H1 (cell line): ENCODE measurements at regions not wholly inside any gene's neighbourhood (a gene's known extent, or its start where the extent isn't known, plus 50 kb on each side); places are given as distances from the start of the nearest gene placed in this dataset.

Experiments
- RAD21 ChIP-seq, 2 experiments: IDR thresholded peaks in 1 of 2; conservative IDR thresholded peaks in 1 of 2; 2 replicates each; pipeline ENCODE4 v1.6.1; 2011; ENCODE audit warnings: low read depth in 2 of 2, low read length in 2 of 2, improper control_type of control experiment in 1 of 2, inconsistent platforms in 1 of 2, mild to moderate bottlenecking in 1 of 2, moderate library complexity in 1 of 2

DNA sequence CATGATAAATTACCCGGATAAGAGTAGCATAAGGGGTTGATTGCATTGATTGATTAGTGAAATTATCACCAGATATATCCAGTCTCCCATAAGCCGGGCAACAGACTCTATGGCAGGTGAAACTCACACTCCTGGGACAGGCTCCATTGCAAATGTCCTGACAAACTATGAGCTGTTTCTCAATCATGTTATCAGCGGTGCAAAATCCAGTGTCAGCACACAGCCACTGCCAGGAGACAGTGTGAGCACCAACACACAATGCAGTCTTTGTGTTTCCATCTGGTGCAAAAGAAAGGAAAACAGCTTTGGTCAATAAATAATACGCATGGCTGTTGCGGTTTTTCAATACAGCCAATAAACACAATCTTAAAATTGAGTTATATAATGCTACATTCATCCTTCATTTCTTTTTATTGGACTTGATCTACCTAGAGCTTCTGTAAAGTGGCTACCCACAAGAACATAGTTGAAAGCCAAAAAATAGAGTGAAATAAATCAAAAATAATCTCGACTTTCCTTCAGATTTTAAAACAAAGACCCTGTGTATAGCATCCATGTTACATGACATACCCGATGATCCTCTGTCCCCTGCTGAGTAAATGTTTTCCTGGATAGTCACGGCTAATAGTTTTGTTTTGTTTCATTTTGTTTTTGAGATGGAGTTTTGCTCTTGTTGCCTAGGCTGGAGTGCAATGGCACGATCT is 64.3 kb upstream of the AFDN start (continued):
- no peak for TF ChIP-seq RAD21 (IDR thresholded peaks at IDR 0.05 in 1 of 2, conservative IDR thresholded peaks at IDR 0.05 in 1 of 2; ENCODE audit: low read depth in 2 of 2, low read length in 2 of 2)
